22Rv1 (cell line): ENCODE measurements at regions not wholly inside any gene's neighbourhood (a gene's known extent, or its start where the extent isn't known, plus 50 kb on each side); places are given as distances from the start of the nearest gene placed in this dataset.

ENCODE experiments used
- CTCF ChIP-seq: fragments of 450-650 bp; IDR thresholded peaks from 2 replicates; pipeline ENCODE4 v1.5.1; 2017; ENCODE audit warnings: mild to moderate bottlenecking
- ZFX ChIP-seq: fragments of 450-650 bp; IDR thresholded peaks from 2 replicates; pipeline ENCODE4 v1.6.1; 2017; ENCODE audit warnings: antibody characterized with exemption, borderline replicate concordance

GRCh38 chr14:53365486-53366130, 212.5 kb upstream of the DDHD1 start:
- TF ChIP-seq CTCF (no peak), ZFX (no peak)
